IPS-15b (cell line): ENCODE measurements at regions not wholly inside any gene's neighbourhood (a gene's known extent, or its start where the extent isn't known, plus 50 kb on each side); places are given as distances from the start of the nearest gene placed in this dataset.

Experiments
- H3K27me3 ChIP-seq: one replicate; pipeline ENCODE4 v1.6.1; 2013; ENCODE audit warnings: low read length; ENCODE audit not compliant: control insufficient read depth, insufficient read depth
- H3K36me3 ChIP-seq: one replicate; pipeline ENCODE4 v1.6.1; 2013; ENCODE audit warnings: low read length; ENCODE audit not compliant: control insufficient read depth, insufficient read depth
- H3K4me1 ChIP-seq: one replicate; pipeline ENCODE4 v1.6.1; 2013; ENCODE audit warnings: mild to moderate bottlenecking, low read length; ENCODE audit not compliant: control insufficient read depth, insufficient read depth
- H3K4me3 ChIP-seq: one replicate; pipeline ENCODE4 v1.5.1; 2013; ENCODE audit warnings: low read depth, low read length
- H3K9ac ChIP-seq: one replicate; pipeline ENCODE4 v1.6.1; 2013; ENCODE audit warnings: low read depth, mild to moderate bottlenecking, low read length
- H3K9me3 ChIP-seq: one replicate; pipeline ENCODE4 v1.6.1; 2013; ENCODE audit warnings: mild to moderate bottlenecking, low read length; ENCODE audit not compliant: control insufficient read depth, insufficient read depth

DNA sequence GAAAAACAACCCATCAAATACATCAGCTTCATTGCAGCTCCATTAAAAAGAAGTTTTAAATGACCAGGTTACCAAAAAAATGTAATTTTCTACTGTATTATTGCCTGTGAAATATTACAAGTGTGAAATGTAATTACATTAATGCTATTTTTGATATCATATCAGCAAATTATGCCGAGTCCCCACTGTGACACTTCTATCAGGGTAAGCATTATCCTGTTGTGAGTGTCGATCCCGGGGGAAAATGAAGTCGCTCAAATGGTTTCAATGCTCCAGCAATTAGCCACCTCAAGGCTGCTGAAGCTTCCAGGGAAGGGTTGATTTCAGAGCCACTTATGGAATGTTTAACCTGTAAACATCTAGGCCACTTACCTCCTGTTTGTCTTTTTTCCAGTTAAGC is 70.4 kb downstream of the RCN1 start:
- Histone ChIP-seq H3K9ac (no peak overlapping the region), H3K4me1 (peaks cover 5% of the 10 kb centered on the region), H3K36me3 (no peaks in the 10 kb centered on the region), H3K9me3 (no peaks in the 10 kb centered on the region), H3K27me3 (no peaks in the 10 kb centered on the region), H3K4me3 (no peak overlapping the region)

DNA sequence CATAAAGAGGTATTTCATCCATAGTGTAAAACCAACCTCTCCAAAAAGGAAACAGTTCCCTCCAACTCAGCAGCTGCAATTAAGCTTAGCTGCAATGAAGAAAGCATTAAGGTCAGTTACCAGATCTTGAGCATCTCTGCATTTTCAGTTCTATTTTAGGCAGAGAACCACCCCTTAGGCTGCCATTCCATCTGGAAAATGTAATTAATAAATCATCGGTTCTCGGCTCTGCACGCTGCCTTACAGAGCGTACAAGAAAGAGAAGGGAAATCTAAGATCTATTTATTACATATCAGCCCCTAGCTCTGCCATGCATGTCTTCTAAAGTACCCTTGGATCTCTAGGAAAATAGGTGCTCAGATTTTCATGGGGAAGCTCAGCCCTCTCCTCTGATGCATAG is 71.5 kb downstream of the RCN1 start:
- no peaks in the 10 kb centered on the region for H3K36me3 ChIP-seq
- H3K4me1 ChIP-seq, result peaks cover 5% of the 10 kb centered on the region
- H3K9ac ChIP-seq, result no peak overlapping the region
- no peak overlapping the region for H3K4me3 ChIP-seq
- H3K9me3 ChIP-seq, result no peaks in the 10 kb centered on the region
- H3K27me3 ChIP-seq, result no peaks in the 10 kb centered on the region

DNA sequence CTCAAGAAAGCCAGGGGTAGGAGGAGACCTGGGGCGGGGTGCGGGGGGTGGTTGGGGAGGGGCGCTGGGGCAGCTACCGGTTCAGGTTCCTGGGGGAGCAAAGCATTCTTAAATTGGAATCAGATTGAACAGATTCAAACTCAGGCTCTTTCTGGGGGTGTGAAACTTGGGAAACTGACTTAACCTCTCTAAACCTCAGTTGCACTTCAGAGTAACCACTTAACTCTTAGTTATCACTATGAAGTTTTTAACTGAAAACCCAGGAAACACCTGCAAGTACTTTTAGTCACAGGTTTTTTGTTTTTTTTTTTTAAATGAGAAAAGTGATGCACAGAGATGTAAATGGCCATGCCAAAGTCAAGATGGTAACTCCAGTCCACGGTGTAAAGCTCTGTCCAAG is 72.0 kb downstream of the RCN1 start:
- Histone ChIP-seq H3K9me3 (no peaks in the 10 kb centered on the region), H3K4me3 (no peak overlapping the region), H3K4me1 (peaks cover 5% of the 10 kb centered on the region), H3K9ac (no peak overlapping the region), H3K36me3 (no peaks in the 10 kb centered on the region), H3K27me3 (no peaks in the 10 kb centered on the region)

DNA sequence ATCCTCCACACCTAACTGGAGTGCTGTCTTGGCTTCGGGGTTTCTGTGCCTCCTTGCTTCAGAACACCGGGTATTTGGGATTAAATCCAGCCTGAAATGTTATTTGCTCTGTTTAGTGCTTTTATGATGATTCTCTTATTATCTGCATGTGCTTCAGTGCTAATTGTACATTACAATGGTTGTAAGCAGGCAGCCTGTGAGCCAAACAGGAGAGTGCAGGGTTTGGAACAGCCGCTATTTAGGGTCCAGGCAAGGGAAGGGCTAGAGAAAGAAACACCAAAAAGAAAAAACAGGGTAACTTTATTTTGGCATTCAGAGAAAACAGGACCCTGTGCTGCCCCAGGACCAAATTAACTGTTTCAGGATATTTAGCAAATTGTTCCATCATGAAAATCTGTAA is 72.7 kb downstream of the RCN1 start:
- Histone ChIP-seq H3K4me1 (peaks cover 5% of the 10 kb centered on the region), H3K4me3 (no peak overlapping the region), H3K9ac (no peak overlapping the region), H3K9me3 (no peaks in the 10 kb centered on the region), H3K36me3 (no peaks in the 10 kb centered on the region), H3K27me3 (no peaks in the 10 kb centered on the region)

DNA sequence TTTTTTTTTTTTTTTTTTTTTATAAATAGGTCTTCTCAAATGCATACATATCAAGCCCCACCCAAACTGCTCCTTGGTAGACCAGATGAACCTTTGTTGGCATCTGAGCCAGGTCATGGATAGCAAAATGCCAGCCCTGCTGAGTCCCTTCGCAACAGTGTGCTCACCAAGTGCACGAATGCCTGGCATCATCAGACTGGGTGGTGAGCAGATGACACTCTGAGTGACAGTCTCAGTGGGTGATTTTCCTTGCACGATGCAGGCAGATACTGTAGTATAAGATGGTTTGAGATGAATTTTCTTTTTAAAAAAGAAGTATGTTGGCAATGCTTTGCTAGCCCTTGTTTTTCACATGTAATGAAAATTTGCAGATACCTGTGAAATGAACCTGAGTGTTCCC is 74.0 kb downstream of the RCN1 start:
- Histone ChIP-seq H3K9me3 (no peaks in the 10 kb centered on the region), H3K36me3 (no peaks in the 10 kb centered on the region), H3K4me3 (no peak overlapping the region), H3K4me1 (peaks cover 5% of the 10 kb centered on the region), H3K27me3 (no peaks in the 10 kb centered on the region), H3K9ac (no peak overlapping the region)

- Histone ChIP-seq H3K4me3 (no peak overlapping the region), H3K9ac (no peak overlapping the region), H3K4me1 (no peaks in the 10 kb centered on the region), H3K36me3 (no peaks in the 10 kb centered on the region), H3K9me3 (no peaks in the 10 kb centered on the region), H3K27me3 (no peaks in the 10 kb centered on the region)
Measured at GRCh38 chr11:32168924-32169323, 78.0 kb downstream of the RCN1 start.

- Histone ChIP-seq H3K9me3 (no peaks in the 10 kb centered on the region), H3K27me3 (no peaks in the 10 kb centered on the region), H3K4me3 (no peak overlapping the region), H3K36me3 (no peaks in the 10 kb centered on the region), H3K9ac (no peak overlapping the region), H3K4me1 (no peaks in the 10 kb centered on the region)
Measured at GRCh38 chr11:32171445-32171844, 80.6 kb downstream of the RCN1 start.

DNA sequence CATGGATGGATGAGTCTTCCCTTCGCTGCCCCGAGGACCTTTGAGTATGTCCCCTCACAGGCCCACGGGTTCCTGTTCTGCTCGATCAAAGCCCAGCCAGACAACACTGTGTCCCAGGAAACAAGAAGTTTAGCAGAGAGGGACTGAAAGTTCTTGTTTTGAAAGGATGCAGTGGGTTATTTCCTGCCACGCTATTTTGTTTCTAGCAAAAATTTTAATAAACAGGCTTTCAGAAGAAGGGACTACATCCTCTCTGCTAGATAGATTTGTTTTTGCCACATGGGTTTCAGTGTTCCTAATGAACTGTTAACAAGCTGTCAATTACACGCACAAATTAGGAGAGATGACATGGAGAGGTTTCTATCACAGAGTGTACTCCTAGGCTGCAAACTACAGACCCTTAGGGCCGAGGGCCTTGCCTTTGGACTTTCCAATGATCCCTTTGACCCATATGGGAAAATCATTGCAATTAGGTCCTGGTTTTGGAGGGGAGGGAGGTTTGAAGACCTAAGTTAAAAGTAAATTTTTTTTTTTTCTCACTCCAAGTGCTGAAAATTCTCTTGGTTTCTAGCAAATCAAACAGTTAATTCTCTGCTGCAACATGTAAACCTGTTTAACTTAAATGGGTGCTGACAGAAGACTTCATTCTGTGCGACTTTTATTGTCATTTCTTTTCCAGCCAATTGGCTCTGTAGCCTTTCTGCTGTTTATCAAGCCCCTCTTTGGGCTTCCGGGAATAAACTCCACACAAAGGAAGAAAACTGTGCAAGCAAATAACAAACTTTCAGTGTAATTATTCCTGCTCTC is 81.4 kb downstream of the RCN1 start:
- no peaks in the 10 kb centered on the region for H3K27me3 ChIP-seq
- H3K4me1 ChIP-seq, result no peaks in the 10 kb centered on the region
- no peaks in the 10 kb centered on the region for H3K36me3 ChIP-seq
- no peak overlapping the region for H3K9ac ChIP-seq
- no peaks in the 10 kb centered on the region for H3K9me3 ChIP-seq
- H3K4me3 ChIP-seq, result no peak overlapping the region

GRCh38 chr11:32172848-32173834 is 82.3 kb downstream of the RCN1 start:
- Histone ChIP-seq H3K27me3 (no peaks in the 10 kb centered on the region), H3K4me1 (no peaks in the 10 kb centered on the region), H3K9me3 (no peaks in the 10 kb centered on the region), H3K4me3 (no peak overlapping the region), H3K36me3 (no peaks in the 10 kb centered on the region), H3K9ac (no peak overlapping the region)

DNA sequence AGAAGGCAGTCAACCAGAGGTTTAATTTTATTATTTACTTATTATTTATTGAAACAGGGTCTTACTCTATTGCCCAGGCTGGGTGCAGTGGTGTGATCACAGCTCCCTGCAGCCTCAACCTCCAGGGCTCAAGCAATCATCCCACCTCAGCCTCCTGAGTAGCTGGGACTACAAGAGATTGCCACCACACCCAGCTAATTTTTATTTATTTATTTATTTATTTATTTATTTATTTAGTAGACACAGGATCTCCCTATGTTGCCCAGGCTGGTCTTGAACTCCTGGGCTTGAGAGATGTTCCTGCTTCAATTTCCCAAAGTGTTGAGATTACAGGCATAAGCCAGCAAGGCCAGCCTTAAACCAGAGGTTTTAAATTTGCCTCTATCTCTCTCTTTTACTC is 83.1 kb downstream of the RCN1 start:
- Histone ChIP-seq H3K9ac (no peak overlapping the region), H3K36me3 (no peaks in the 10 kb centered on the region), H3K4me1 (no peaks in the 10 kb centered on the region)

GRCh38 chr11:32176223-32176934 is 85.5 kb downstream of the RCN1 start:
- H3K4me3 ChIP-seq, result no peak overlapping the region
- H3K36me3 ChIP-seq, result no peaks in the 10 kb centered on the region
- no peaks in the 10 kb centered on the region for H3K9me3 ChIP-seq
- H3K9ac ChIP-seq, result no peak overlapping the region
- H3K27me3 ChIP-seq, result no peaks in the 10 kb centered on the region
- no peaks in the 10 kb centered on the region for H3K4me1 ChIP-seq

More for the DNA sequence above, 83.1 kb downstream of the RCN1 start:
- Histone ChIP-seq H3K27me3 (no peaks in the 10 kb centered on the region), H3K9me3 (no peaks in the 10 kb centered on the region), H3K4me3 (no peak overlapping the region)
